ENCODE measurements at regions not wholly inside any gene's neighbourhood (a gene's known extent, or its start where the extent isn't known, plus 50 kb on each side); places are given as distances from the start of the nearest gene placed in this dataset.

- DNase-seq (ENCODE audit: low read depth in 1 of 2, low spot score in 1 of 2) = no peak
- H3K4me1 ChIP-seq (ENCODE audit: low read depth) = peaks cover 3% of the 10 kb centered on the region
Observed at GRCh38 chr16:14370736-14371234, 259.3 kb downstream of the PARN start.

GRCh38 chr16:14369734-14370598 lies 260.1 kb downstream of the PARN start:
- H3K4me1 ChIP-seq (ENCODE audit: low read depth) = peaks cover 3% of the 10 kb centered on the region
- no peaks in the 10 kb centered on the region for H3K36me3 ChIP-seq
- TF ChIP-seq CTCF (IDR thresholded peaks at IDR 0.05; ENCODE audit: low read depth, low read length) = no peak
- H3K27ac ChIP-seq = no peak overlapping the region
- H3K4me3 ChIP-seq = no peak overlapping the region
- no peaks in the 10 kb centered on the region for H3K27me3 ChIP-seq
- H3K9me3 ChIP-seq (ENCODE audit: low read depth) = no peaks in the 10 kb centered on the region
- peak in 1 of 2 donors; percentile 51 for DNase-seq (ENCODE audit: low read depth in 1 of 2, low spot score in 1 of 2)

More at GRCh38 chr16:14370736-14371234, 259.3 kb downstream of the PARN start:
- Histone ChIP-seq H3K27ac (no peak overlapping the region), H3K36me3 (no peaks in the 10 kb centered on the region), H3K27me3 (no peaks in the 10 kb centered on the region), H3K9me3 (ENCODE audit: low read depth) (no peaks in the 10 kb centered on the region), H3K4me3 (no peak overlapping the region)
- TF ChIP-seq CTCF (IDR thresholded peaks at IDR 0.05; ENCODE audit: low read depth, low read length) = no peak

- Histone ChIP-seq H3K9me3 (ENCODE audit: low read depth) (no peaks in the 10 kb centered on the region), H3K4me3 (no peak overlapping the region), H3K27ac (no peak overlapping the region), H3K36me3 (no peaks in the 10 kb centered on the region), H3K4me1 (ENCODE audit: low read depth) (no peaks in the 10 kb centered on the region), H3K27me3 (no peaks in the 10 kb centered on the region)
- DNase-seq (ENCODE audit: low read depth in 1 of 2, low spot score in 1 of 2) = no peak
- no peak for TF ChIP-seq CTCF (IDR thresholded peaks at IDR 0.05; ENCODE audit: low read depth, low read length)
Observed at GRCh38 chr16:14368399-14368798, 261.7 kb downstream of the PARN start.

- Histone ChIP-seq H3K4me1 (ENCODE audit: low read depth) (no peaks in the 10 kb centered on the region), H3K36me3 (no peaks in the 10 kb centered on the region), H3K27me3 (no peaks in the 10 kb centered on the region), H3K9me3 (ENCODE audit: low read depth) (no peaks in the 10 kb centered on the region), H3K27ac (no peak overlapping the region), H3K4me3 (no peak overlapping the region)
- no peak for TF ChIP-seq CTCF (IDR thresholded peaks at IDR 0.05; ENCODE audit: low read depth, low read length)
- no peak for DNase-seq (ENCODE audit: low read depth in 1 of 2, low spot score in 1 of 2)
Observed at GRCh38 chr16:14366974-14367707, 262.9 kb downstream of the PARN start.

GRCh38 chr16:14366447-14366846 lies 263.6 kb downstream of the PARN start:
- no peak for DNase-seq (ENCODE audit: low read depth in 1 of 2, low spot score in 1 of 2)
- no peak overlapping the region for H3K27ac ChIP-seq
- no peaks in the 10 kb centered on the region for H3K36me3 ChIP-seq

More at GRCh38 chr16:14366447-14366846, 263.6 kb downstream of the PARN start:
- H3K4me1 ChIP-seq (ENCODE audit: low read depth) = no peaks in the 10 kb centered on the region
- H3K27me3 ChIP-seq = no peaks in the 10 kb centered on the region
- H3K4me3 ChIP-seq = no peak overlapping the region
- no peak for TF ChIP-seq CTCF (IDR thresholded peaks at IDR 0.05; ENCODE audit: low read depth, low read length)
- no peaks in the 10 kb centered on the region for H3K9me3 ChIP-seq (ENCODE audit: low read depth)
